GM12891 (cell line): ENCODE measurements at regions not wholly inside any gene's neighbourhood (a gene's known extent, or its start where the extent isn't known, plus 50 kb on each side); places are given as distances from the start of the nearest gene placed in this dataset.
A peak's percentile ranks its signal among the peaks of the same experiment; 100 is the strongest.
"Not testable (repeated sequence)": the region's sequence is repeated elsewhere in the genome, so short reads cannot be mapped to it uniquely, and the experiment has no call there.

Experiments
- DNase-seq: peaks from one replicate; pipeline ENCODE4 v3.0.0; 2011; ENCODE audit warnings: low spot score; ENCODE audit not compliant: insufficient read length
- FAIRE-seq: peaks from 2 replicates; lab custom pipeline; 2011; peaks lifted over from hg19 to GRCh38; lab: Jason Lieb, UNC
- PAX5 ChIP-seq: IDR thresholded peaks from 2 replicates; pipeline ENCODE4 v1.6.1; 2011; ENCODE audit warnings: low read length, moderate library complexity, mild to moderate bottlenecking; ENCODE audit not compliant: insufficient read depth, severe bottlenecking
- POLR2A ChIP-seq: IDR thresholded peaks from 2 replicates; pipeline ENCODE4 v1.6.1; 2011; ENCODE audit warnings: low read depth, low read length, control low read depth
- POLR2AphosphoS5 ChIP-seq: IDR thresholded peaks from 2 replicates; pipeline ENCODE4 v1.6.1; 2011; ENCODE audit warnings: low read depth, low read length, control low read depth
- POU2F2 ChIP-seq: IDR thresholded peaks from 2 replicates; pipeline ENCODE4 v1.6.1; 2011; ENCODE audit warnings: low read depth, mild to moderate bottlenecking, control low read depth, low read length, moderate library complexity
- SPI1 ChIP-seq: IDR thresholded peaks from 2 replicates; pipeline ENCODE4 v1.6.1; 2011; ENCODE audit warnings: low read depth, low read length, control low read depth
- TAF1 ChIP-seq: IDR thresholded peaks from 2 replicates; pipeline ENCODE4 v1.6.1; 2011; ENCODE audit warnings: low read depth, low read length, control low read depth

DNA sequence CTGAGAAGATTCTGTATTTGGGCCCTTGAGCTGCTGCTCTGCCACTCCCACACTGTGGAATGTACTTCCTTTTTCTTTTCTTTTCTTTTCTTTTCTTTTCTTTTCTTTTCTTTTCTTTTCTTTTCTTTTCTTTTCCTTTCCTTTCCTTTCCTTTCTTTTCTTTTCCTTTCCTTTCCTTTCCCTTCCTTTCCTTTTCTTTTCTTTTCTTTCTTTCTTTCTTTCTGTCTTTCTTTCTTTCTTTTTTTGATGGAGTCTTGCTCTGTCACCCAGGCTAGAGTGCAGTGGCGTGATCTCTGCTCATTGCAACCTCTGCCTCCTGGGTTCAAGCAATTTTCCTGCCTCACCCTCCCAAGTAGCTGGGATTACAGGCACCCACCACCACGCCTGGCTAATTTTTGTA, 89.8 kb downstream of the DNAAF6 start:
- FAIRE-seq, DNase-seq: not testable (repeated sequence)

DNA sequence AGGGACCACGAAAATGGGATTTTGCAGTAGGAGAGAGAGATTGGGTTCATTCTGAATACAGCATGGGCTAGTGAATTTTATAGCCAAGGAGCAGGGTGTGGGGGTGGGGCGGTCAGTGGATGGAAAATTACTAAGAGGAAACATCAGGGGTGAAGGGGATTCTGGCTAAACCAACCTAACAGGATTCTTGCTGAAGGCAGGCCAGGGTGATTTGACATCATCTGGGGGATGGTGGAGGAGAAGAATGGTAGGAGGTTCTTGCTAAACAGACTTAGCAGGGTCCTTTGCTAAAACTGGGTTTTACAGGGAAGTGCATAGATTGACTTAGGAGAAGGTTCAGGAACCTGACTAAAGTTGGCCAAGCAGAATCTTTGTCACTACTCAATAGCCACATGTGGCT, 91.9 kb downstream of the DNAAF6 start:
- peak; percentile 58 for FAIRE-seq
- no peak for TF ChIP-seq PAX5
- no peak for TF ChIP-seq POLR2AphosphoS5
- no peak for DNase-seq

DNA sequence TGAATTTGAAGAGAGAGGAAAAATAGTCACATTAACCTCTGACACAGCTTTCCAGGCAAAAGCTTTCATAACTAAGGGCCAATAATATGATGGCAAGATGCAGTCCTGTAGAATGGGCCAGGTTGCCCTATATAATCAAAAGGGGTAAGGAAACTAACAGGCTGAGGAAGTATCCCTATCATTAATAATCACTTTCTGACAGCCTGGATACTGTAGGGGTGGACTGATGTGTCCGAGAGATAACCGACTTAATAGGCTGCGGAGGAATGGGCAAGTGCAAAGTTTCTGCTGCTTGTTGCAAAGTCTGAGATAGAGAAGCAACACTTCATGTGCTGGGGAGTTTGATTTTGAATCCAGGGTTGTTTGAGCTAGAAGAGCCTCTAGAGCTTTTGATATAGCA, 94.8 kb downstream of the DNAAF6 start:
- TF ChIP-seq TAF1 (no peak), SPI1 (no peak), POU2F2 (no peak)
- FAIRE-seq: no peak

DNA sequence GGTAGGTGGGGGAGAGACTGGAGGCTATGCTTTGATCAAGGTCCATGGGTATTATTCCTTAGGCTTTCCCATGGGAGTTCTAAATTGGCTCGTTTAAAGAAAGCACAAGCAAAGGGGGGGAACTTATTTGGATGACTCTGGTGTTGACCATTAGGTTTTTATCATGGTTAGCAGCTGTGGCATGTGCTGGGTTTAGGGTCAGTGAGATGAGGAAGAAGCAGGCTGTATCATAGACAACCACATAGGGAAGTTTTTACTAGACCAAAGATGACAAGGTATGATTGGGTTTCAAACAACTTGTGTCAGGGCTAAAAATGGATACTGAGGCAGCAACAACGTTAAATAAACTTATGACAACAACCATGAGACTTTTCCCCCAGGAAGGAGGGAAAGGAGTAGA, 97.7 kb downstream of the DNAAF6 start:
- TF ChIP-seq POU2F2 (no peak), POLR2AphosphoS5 (no peak), TAF1 (no peak), SPI1 (no peak), POLR2A (no peak), PAX5 (no peak)
- no peak for FAIRE-seq
- DNase-seq: no peak

More for the DNA sequence above, 94.8 kb downstream of the DNAAF6 start:
- DNase-seq: no peak

DNA sequence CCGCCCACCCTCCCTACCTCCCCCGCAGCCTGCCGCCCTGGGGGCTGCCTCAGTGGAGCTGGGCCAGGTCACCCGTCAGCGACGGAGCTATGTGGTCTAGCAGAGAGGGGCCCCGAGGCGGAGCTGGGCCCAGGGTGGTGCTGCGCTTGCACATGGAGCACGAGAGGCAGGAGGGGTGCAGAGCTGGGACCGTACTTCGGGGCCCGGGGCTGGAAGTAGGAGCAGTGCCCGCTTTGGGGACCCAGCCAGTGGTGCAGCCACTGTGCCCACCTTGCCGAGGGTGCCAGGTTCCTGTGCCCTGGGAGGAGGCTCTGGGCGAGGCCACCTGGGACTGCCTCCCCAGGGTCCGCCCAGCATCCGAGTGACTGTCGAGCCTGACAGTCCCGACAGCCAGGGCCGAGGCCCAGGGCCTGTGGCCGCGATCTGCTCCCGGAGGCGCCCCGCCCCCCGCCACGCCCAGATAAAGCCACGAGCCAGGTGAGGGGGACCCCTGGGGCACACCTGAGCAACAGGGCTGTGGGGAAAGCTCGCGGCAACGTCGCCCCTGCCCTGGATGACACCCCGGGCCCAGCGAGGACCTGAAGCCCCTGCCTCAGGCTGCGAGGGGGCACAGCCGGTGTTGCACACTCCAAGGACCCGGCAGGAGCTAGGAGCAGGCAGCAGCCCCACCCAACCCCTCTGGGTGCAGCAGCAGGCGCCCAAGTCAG, 117.5 kb downstream of the DNAAF6 start:
- DNase-seq: no peak
- TF ChIP-seq POU2F2: no peak
- TF ChIP-seq POLR2AphosphoS5: no peak
- no peak for TF ChIP-seq TAF1
- no peak for TF ChIP-seq SPI1
- TF ChIP-seq POLR2A: no peak
- TF ChIP-seq PAX5: no peak
- FAIRE-seq: no peak

DNA sequence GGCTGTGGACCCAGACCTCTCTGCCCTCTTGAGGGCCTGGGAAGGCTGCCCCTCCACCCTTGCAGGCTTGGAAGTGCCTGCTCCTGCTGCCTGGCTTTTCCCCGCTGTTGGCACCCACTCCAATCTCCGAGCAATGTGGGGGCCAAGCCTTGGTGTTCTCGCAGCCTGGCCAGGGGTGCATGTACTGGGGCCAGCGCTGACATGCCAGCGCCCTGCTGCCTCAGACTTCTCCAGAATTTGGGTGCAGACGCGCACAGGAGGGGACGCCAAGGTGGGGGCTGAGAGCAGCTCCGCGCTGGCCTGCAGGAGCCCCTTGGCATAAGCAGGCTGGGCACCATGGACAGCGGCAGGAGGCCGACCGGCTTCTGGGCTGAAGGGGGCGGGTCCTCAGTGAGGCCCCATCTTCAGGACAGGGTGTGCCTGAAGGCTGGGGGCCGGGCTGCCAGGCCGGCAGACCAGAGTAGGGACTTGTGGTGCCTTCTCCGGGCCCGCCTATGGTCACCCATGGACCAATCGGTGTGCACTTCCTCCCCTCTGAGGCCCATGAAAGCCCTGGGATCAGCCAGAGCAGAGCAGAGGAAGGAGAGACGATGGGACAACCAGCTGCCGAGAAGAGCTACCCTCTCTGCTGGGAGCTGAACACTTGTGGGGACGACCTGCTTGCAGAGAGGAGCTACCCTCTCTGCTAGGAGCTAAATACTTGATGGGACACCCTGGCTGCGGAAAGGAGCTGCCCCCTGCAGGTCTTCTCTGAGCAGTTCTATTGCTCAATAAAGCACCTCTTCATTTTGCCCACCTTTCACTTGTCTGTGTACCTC, 118.3 kb downstream of the DNAAF6 start:
- TF ChIP-seq POU2F2: no peak
- no peak for TF ChIP-seq PAX5
- no peak for TF ChIP-seq POLR2AphosphoS5
- no peak for TF ChIP-seq TAF1
- no peak for TF ChIP-seq POLR2A
- no peak for TF ChIP-seq SPI1
- FAIRE-seq (no peak), DNase-seq (peak; percentile 11)

DNA sequence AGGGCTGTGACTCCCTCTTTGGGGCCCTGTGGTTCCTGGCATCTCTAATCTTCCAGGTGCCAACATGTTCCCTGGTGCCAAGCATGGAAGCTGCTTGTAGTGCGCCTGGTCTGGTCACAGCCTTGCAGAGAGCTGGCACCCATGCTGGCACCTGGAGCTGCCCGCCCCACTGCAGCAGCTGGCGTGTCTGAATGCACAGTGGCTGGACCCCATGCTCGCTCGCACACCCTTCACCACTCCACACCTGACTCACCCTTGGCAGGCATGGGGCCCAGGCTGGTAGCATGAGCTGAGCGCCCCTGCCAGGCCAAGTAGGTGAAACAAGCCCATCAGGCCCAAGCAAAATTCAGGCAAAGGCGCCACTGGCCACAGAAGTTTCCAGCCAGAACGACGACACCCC, 119.1 kb downstream of the DNAAF6 start:
- no peak for TF ChIP-seq SPI1
- TF ChIP-seq PAX5: no peak
- TF ChIP-seq TAF1: no peak
- no peak for TF ChIP-seq POU2F2
- no peak for TF ChIP-seq POLR2AphosphoS5
- TF ChIP-seq POLR2A: no peak
- no peak for DNase-seq
- FAIRE-seq: no peak

DNA sequence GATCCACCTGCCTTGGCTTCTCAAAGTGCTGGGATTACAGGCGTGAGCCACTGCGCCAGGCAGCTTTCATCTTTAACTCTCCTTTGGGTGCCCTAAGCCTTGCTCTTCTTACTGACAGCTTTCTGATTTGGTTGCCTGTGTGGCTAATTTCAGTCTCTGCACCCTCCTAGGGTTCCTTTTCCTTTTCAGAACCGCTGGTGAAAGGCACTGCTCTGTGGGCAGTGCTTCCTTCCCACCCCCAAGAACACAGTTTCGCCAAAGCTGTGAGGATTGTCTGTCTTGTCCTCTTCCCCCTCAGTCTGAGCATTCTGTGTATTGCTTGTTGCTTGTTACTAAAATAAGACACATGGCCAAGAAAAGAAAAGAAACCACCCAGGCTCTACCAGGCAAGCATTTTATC, 101.4 kb upstream of the FRMPD3 start:
- DNase-seq: no peak

DNA sequence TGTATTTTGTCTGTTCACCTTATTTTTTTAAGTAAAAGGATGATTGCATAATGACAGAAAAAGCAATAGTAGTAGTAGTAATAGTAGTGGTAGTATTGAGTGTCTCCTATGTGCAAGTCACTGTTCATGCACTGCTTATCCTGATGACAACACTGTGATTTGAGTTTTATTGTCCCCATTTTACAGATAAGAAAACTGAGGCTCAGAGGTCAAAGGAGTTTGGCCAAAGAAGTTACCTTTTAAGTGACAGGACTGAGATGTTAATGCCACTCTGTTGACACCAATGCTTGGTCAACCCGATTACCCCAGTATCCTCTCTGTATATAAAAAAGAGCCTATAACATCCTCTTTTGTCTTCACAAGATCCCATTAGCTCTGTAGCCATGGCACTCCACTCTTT, 100.5 kb upstream of the FRMPD3 start:
- DNase-seq (no peak), FAIRE-seq (no peak)
- no peak for TF ChIP-seq POLR2A
- no peak for TF ChIP-seq PAX5

More for the DNA sequence above, 101.4 kb upstream of the FRMPD3 start:
- TF ChIP-seq PAX5 (no peak), POLR2A (no peak), POU2F2 (no peak), TAF1 (no peak), SPI1 (no peak)
- no peak for FAIRE-seq

DNA sequence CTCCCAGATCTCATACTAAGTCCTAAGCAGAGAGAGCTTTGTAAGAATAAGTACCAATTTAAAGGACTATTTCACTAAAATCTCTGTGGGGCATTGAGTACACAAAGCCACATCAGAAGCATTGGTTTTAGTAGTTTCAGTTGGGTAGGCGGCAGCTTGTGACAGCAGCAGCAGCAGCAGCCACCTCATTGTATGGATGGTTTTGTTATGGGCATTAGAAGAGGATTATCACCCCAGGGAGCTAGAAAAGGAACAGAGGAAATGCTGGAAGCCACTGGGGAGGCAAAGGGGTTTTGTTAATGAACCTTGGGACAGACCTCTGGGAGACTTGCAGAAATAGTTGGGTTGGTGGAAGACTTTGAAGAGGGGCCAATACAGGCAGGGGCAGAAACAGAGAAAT, 93.9 kb upstream of the FRMPD3 start:
- no peak for DNase-seq
- no peak for FAIRE-seq
- TF ChIP-seq PAX5 (no peak), SPI1 (no peak), TAF1 (no peak), POLR2A (no peak), POU2F2 (no peak), POLR2AphosphoS5 (no peak)
